HG03108 (cell line): ENCODE measurements at regions not wholly inside any gene's neighbourhood (a gene's known extent, or its start where the extent isn't known, plus 50 kb on each side); places are given as distances from the start of the nearest gene placed in this dataset.

Source experiments
- ATAC-seq: cut with Tn5 transposase; IDR thresholded peaks from one replicate; pipeline ENCODE4 v1.9.1; 2021; ENCODE audit warnings: moderate library complexity; ENCODE audit not compliant: unreplicated experiment

DNA sequence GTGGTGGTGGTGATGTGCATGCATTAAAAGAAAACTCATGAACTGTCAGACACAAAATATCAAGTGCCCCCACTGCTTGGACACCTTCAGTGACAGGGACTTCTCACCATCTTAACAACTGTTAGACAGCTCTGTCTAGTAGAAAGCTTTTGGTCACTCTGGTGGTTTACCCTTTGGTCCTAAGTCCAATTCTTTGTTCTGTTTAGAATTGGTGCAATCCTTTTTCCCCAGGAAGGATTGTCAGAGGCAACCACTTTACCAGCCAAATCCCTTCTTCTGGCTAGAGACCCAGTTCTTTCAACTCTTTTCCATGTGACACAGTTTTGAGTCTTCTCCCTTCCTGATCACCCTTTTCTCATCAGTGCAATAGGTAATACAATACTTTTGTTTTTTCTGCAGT, 140.2 kb downstream of the SEC61B start:
- ATAC-seq = no peak

DNA sequence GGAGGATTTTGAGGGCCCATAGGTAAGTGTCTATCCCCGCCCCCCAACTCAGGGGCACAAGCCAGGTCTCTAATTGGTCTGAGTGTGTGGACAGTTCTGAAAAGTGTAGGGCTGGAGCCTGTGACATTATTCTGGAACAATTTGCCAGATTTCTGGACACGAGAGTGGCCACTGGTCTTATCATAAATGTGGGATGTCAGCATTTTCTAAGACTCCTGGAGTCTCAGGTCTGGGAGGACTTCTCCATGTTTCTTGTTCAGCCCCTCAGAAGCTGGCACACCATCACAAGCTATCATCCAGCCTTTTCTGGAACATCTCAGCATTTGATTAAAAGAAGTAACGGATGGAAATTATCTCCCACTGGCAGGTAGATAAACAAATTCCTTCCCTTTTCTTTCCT, 141.4 kb downstream of the SEC61B start:
- ATAC-seq = no peak

DNA sequence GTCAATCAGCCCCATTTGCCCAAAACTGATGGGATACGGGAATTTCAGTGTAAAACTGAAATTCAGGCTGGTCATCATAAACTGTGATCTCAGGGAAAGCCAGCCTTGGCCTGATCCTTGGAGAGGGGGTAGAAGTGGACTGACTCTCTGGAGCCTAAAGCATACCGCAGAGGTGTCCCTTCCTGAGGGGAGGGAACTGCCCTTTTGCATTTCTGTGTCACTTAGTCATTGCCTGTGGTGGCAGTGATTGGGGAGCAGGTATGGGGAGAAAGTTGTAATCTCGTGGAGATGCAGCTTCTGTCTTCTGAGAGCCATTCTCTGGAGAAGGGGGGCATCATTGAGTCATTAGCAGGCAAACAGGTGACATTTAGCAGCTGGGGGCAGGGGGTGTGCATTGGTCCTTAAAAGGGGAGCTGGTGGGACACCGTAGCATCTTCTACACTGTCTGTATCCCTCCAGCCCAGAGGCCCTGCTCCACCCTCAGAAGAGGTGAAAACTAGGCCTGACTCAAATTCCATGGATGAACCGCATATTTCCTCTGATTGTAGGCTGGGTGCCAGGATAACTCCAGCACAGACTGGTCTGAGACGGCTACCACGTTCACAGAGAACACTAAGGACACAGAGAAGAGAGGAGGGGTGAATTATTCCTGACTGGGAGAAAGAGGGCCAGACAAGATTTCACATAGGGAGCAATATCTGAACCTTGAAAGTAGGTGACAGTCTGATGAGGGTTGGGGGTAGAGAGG, 143.3 kb downstream of the SEC61B start:
- no peak for ATAC-seq

DNA sequence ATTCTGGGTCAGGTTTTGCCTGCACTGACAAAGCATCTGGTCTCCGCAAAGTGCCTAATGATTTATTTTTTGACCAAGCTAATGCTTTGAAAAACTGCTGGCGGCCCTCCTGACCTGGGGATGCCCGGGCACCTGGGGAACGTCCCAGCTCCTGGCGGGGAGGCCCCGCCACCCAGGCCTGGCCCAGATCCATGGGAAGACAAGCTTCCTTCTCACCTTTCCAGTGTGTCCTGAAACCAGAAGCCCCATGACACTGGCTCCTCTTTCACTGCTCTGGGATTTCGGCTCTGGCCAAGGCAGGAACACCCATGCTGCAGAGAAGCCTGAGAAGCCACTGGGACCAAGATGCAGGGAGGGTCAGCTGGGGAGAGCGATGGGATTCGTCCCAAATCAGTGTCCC, 144.1 kb downstream of the SEC61B start:
- no peak for ATAC-seq

DNA sequence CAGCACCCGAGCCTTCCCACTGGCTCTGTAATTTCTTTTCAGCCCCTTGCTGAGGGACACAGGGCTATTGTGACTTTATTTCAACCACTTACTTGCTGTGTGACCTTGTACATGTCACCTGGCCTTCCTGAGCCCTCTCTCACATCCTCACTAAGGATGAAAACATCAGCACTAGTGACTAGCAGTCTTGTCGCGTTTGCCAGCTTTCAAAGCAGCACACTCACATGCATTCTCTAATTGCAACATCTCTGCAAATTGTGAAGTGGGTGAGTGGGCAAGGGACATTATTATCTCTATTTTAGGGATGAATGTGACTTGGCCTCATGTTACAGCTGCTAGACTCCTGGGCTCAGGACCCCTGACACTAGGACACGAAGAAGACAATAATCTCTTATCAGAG, 144.5 kb downstream of the SEC61B start:
- ATAC-seq = no peak

DNA sequence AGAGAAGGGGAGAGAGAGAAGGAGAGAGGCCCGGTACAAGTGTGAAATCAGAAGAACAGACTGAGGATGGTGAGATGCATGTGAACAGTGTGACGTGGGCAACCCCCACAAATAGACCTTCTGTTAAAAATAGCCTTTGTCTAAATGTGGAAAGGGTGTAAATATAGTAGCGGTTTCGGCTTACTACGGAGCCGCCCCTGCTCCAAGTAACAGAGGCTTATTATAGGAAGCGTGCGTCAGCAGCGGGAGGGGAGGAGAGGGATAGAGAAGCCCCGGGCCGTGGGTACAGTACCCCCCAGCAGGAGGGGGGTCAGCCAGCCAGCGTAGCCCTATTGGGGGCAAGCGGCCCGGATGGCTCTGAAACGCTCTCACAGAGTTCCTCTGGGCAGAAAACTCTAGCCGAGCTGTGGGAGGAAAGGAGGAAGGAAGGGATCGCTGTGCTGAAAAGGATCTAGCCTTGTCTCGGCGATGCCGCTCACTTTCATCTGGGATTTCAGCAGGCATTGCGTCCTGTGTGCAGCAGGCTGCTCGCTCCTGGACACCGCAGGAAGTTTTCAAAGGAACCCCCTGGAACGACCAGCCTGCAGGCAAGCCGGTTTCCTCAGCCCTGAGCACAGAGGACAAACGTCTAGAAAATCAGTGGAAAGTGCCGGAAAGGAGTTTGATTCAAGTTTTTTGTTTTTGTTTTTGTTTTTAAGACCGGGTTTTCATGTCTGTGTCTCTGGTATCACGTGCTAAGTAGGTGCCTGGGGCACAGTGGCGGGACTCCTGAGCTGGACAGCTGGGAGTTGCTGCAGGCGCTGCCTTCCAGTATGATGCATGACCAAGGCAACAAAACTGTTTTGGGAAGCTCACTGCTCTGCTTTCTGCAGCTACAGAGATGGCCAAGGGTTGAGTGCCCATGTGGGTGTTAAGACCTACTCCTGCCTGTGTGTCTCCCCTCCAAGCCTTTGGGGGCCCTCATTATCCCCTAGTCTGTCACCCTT, 146.6 kb downstream of the SEC61B start:
- ATAC-seq = peak; percentile 62

DNA sequence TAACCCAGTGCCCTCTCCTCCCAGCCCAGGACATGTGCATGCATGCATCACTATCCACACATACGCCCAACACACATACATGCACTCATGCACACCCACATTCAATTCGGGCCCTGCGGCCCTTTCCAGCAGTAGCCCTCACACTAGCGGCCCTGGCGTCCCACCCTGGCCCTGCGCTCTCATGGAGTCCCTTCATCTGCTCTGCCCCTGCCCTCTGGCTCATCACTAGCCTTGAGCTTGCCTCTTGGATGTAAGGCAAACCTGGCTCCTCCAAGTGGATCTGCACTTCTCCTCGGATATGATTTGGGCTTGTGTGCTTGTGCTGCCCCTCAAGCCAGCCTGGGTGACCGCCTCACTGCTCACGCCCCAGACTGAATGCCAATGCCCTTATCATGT, 147.2 kb downstream of the SEC61B start:
- no peak for ATAC-seq

DNA sequence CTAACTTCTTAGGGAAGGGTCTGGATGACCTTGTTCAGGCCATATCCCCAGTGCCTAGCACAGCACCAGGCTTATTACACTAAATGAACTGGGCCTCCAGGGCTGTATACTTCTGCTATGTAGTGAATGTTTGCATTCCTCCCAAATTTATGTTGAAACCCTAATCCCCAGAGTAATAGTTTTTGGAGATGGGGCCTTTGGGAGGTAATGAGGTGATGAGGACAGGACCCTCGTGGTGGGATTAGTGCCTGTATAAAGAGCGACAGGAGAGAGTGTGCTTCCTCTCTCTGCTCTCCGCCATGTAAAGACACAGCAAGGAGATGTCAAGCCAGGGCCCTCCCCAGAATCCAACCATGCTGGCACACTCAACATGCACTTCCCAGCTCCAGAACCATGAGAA, 148.3 kb downstream of the SEC61B start:
- ATAC-seq = no peak

DNA sequence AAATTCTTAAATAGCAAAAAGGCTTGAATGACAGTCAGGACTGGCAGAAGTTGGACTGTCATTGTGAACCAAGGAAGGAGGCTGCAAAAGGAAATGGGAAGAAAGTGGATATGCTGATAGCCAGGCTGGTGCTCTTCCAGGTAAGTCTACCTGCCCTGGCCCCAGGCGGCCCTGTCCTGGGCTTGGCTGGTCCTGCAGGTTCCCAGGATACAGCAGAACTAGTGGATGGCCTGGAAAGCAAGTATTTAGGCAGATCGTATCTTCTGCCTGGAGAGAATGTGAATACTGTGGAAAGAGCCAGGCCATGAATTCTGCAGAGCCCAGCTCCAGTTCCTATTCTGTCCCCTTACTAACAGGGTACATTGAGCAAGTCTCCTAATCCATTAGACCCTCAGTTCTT, 149.3 kb downstream of the SEC61B start:
- no peak for ATAC-seq

DNA sequence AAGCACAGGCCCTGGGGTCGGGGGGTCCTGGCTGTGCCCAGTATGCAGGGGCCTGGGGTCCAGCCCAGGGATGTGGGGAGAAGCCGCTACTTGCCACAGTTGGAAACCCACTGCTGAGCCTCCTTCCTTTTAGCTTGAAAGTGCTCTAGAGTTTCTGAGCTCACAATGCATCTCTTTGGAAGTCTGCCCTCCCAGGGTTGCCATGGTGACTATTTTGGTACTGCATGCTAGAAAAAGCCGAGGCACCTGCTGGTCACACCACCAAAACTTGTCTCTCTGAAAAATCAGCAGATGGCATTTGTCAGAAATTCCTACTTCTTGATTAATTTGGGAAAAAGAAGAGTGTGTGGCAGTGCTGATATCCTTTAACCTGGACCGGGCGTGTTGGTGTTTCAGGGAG, 151.8 kb downstream of the SEC61B start:
- no peak for ATAC-seq

DNA sequence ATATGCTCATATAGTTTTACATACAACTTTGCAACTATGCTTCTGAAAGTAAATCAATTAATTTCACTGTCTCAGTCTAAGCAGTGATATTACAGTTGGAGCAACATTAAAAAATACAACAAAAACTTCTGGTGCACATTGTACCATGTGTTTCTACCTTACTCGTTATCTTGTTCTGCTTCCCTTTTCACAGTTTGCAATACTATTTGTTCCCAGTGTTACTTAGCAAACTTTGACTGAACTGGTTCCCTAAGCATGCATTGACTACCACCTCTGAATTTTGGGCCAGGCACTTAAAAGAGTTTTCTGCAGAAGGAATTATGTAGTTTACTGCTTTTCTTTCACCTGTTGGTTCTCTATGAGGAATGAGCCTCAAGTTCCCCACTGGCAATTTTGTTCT, 152.7 kb downstream of the SEC61B start:
- no peak for ATAC-seq

DNA sequence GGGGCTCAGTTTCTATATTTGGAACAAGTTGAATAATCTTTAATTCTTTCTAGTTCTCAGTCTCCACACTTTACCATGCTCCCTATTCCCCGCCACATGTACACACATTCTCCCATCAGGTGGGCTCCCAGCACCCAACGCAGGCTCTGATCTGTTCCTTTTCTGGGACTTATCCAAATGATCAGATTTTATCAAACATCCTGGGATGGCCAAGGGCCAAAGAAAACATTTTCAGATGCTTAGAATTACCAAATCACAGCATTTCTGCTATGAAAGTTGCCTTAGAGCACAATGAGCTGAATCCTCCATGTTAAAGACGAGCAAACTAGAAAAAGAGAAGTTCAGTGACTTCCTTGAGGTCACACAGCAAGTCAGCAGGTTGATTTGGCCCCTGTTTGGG, 153.4 kb downstream of the SEC61B start:
- ATAC-seq = no peak

DNA sequence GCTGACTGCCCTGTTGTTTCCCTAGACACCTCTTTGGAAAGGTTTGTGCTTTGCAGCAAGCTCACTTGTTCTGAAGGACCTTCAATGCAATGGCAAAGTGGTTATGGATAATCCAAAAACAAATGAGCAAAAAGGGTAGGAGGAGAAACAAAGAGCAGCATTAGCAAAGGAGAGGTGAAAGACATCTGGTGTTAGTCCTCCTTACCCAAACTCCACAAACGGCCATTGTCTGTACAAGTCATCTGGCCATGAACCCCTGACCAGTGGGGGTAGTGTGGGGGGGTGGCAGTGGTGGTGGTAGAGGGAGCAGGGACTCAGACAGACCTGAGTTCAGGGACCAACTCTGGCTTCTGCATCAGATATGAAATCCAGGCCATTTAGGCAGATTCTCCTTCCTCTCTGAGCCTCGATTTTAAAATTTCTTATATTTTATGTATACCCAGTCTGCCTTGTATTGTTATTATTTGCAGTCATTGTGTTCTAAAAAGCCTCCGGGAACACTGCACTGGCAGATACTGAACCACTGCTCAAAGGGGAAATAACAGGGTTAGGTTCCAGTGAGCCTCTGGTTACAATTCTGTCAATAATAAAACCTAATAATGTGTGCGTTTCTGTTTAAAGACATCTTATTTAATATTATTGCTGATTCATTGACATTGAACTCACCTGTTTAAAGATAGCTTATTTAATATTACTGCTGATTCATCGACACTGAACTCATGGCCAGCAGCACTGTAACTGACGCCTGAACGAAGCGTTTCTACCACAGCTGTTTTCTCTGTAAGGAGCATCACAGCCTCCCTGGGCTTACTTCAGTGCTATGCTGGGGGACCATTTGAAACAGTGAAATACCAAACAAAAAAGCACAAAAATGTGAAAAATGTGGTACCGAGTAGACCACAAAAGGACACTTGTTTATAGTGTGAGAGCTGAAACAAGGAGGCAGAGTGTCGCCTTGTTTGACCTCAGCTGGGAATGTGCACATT, 156.0 kb downstream of the SEC61B start:
- no peak for ATAC-seq

DNA sequence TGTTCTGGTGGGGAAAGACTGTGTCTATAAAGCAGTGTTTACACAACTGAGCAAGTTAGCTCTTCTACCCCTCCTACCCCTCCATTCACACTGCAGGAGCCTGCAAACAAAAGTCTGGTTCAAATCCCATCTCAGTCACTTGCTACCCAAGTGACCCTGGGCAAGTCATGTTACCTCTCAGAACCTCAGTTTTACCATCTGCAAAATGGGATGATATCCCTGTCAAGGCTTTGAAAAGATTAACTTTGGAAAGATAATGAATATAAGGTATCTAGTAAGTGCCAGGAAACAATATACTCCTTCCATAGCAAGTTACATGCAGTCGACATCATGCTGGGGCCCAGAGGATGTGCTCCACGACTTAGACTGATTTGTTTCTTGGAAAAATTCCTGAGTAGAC, 161.5 kb downstream of the SEC61B start:
- no peak for ATAC-seq

DNA sequence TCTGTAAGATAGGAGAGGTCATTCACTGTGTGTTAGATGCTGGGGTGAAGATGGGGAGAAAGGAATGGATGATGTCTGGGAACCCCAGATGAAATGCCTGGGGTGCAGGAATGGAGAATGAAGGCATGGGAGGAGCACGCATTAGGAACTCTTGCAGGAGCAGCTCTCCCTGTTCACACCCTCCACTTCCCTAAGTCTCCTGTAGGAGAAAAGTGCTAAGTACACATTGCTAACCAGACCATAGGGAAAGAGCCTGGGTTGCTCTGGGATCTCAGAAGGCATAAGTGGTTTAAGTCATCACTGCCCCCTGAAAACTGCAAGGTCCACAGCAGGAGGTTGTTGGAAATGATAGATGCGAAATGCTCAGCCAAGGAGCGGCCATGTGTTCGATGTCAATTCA, 163.1 kb downstream of the SEC61B start:
- ATAC-seq = no peak

DNA sequence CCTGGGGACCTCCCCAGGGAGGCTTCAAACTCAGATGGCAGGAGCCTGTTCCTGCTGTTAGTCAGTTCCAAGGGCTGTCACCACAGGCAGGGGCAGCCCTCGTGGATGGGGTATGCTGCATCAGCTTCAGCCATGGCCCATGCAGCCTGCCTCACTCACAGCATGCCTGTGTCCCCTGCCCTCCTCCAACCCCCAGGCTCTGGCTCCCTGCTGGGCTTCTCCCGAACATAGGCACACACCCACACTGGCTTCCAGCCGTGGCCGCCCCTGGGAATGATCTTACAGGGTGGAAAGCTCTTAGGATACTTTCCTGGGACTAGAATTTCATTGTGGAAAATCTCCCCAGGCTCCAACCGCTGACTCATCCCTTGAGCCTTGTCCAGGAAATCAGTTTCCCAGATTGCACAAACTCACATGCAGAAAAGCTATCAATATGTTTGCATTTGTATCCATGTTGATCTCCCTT, 163.8 kb downstream of the SEC61B start:
- no peak for ATAC-seq

DNA sequence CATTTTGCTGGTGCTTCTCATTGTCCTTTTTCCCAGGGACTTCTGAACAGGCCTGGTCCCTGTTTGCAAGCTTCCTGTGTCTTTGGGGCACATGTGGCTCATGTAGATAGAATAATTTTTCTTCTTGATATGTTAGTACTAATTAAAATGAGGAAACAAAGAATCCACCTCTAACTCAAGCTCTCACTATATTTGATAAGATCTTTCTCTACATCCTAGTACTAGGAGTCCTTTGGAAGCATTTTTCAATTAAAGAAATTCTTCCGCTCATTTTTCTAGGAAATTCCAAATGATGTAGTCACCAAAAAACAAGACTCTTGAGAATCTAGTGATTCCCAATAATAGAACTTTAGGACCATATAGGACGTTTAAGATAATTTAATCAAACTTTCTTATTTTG, 165.3 kb downstream of the SEC61B start:
- ATAC-seq = no peak

DNA sequence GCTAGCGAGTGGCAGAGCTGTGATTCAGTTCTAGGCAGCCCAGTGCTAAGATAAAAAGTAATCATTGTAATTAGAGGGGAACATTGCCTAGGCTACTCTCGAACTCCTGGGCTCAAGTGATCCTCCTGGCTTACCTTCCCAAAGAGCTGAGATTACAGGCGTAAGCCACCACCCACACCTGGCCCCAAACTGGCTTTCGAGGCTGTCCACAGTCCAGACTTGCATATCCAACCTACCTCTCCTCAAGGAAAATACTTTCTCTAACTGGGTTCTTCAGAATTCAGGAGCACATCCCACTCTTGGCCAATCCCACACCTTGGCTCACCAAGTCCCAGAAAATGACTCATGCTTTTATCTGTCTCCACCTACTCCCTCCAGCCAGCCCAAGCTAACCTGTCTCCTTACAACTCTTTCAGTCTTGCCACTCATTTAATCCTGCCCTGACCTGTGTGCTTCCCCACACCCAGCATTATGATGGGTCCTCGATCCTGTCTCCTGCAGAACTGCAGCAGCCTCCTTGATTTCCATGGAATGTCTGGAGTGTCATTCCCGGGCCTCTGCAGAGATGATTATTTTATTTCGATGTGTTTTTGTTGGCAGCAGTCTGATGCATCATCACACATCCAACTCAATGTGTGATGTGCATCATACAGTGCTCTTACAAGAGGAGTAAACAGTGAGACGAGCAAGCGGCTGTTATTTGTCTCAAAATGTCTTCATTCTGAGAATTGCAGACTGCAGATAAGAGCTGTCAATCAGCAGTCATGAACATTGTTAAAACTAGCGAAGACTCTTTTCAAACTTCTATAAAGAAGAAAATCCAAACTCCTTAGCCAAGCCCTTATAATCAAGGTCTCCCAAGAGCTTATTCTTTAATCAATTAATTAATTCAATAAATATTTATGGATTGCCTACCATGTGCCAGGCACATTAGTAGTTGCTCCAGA, 167.3 kb downstream of the SEC61B start:
- ATAC-seq = no peak

DNA sequence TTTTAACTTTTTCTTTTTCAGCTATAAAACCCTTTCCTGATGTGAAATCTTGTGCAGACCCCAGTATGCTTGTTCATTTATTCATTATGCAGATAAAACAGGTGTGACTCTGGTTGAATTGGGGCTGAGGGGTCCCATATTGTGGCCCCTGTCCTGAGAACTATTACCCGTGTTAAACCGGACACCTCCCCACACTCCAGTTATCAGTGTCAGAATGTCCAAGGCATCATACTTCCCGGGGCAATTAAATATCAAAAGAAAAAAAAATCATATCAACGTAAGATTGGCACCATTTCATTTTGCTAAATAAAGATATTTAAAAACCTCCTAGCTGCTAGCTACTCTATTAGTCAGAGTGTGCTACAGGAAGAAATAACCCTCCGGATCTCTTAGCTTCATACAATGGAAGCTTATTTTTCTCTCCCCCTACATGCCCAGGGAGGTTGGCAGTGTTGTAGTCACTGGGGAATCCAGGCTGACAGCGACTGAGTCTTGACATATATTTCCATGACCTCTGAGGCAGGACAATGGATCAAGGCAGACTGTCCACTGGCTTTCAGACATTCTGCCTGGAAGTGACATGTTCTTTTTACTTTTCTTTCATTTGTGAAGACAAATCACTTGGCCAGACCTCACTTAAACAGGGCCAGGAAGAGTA, 170.0 kb downstream of the SEC61B start:
- ATAC-seq = no peak
